ENCODE measurements at regions not wholly inside any gene's neighbourhood (a gene's known extent, or its start where the extent isn't known, plus 50 kb on each side); places are given as distances from the start of the nearest gene placed in this dataset.

- H3K23ac ChIP-seq (ENCODE audit: low read depth, low read length, poor library complexity) = no peak overlapping the region
- no CpG with 5 or more reads among the region's 6 CpGs for WGBS, 2 donors (ENCODE audit: extremely low coverage in 2 of 2, insufficient read length in 2 of 2, insufficient replicate concordance in 1 of 2)
- H3K18ac ChIP-seq (ENCODE audit: low read length) = no peak overlapping the region
- H2BK12ac ChIP-seq (ENCODE audit: low read length) = no peak overlapping the region
- H3K79me1 ChIP-seq (ENCODE audit: low read depth, low read length) = no peaks in the 10 kb centered on the region
- H2AFZ ChIP-seq (ENCODE audit: low read length) = no peak overlapping the region
- no peak overlapping the region for H4K91ac ChIP-seq (ENCODE audit: low read depth, low read length, poor library complexity)
- H3K4me3 ChIP-seq (ENCODE audit: low read length in 2 of 2) = no peak overlapping the region
- no peak overlapping the region for H3K14ac ChIP-seq (ENCODE audit: low read length)
- H2BK5ac ChIP-seq (ENCODE audit: low read length) = no peak overlapping the region
- H3K9ac ChIP-seq (ENCODE audit: low read depth, low read length, poor library complexity) = no peak overlapping the region
- H3K4ac ChIP-seq (ENCODE audit: low read length) = no peak overlapping the region
- no peaks in the 10 kb centered on the region for H3K4me1 ChIP-seq (ENCODE audit: control insufficient read depth in 2 of 2, insufficient read depth in 1 of 2, low read depth in 1 of 2, low read length in 2 of 2)
- H2AK5ac ChIP-seq (ENCODE audit: low read depth, low read length) = no peak overlapping the region
- no peak overlapping the region for H4K8ac ChIP-seq (ENCODE audit: low read depth, low read length)
- H3K9me3 ChIP-seq (replicated peaks in 1 of 2; ENCODE audit: control insufficient read depth in 2 of 2, insufficient read depth in 1 of 2, low read depth in 1 of 2, low read length in 2 of 2) = peaks cover 2 to 9% of the 10 kb centered on the region in 2 donors
- no peak overlapping the region for H3K4me2 ChIP-seq (ENCODE audit: insufficient read depth, low read length, poor library complexity, severe bottlenecking)
- H2BK15ac ChIP-seq (ENCODE audit: low read length) = no peak overlapping the region
- no peak for DNase-seq (ENCODE audit: low spot score)
- H3K36me3 ChIP-seq (replicated peaks in 1 of 2; ENCODE audit: control insufficient read depth in 2 of 2, insufficient read depth in 2 of 2, low read length in 2 of 2) = no peaks in the 10 kb centered on the region
- no peak overlapping the region for H2BK120ac ChIP-seq (ENCODE audit: low read depth, low read length)
- no peaks in the 10 kb centered on the region for H3K27me3 ChIP-seq (ENCODE audit: control insufficient read depth in 3 of 3, insufficient read depth in 3 of 3, low read depth in 1 of 3, low read length in 3 of 3)
- H3K27ac ChIP-seq (replicated peaks; ENCODE audit: low read length) = no peak overlapping the region
Measured at GRCh38 chr3:66827726-66828125, 170.4 kb upstream of the KBTBD8 start.

DNA sequence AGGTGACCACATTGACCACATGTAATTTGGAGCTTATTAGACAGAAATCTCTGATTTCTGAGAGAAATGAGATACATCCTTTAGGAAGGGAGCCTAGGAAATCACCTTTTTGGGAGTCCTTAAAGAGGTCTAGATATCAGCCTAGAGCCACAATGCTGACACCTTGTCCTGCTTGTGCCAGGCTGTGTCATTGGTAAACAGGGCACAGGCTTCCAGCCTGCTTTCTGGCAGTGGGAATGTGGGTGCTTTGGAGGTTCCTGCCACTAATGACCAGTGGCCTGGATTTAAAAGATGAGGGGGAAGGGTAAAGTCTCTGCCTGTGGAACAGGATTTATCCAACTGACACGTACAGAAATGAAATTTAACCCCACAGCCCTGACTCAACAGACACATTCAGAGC, 169.8 kb upstream of the KBTBD8 start:
- H3K9me3 ChIP-seq (replicated peaks in 1 of 2; ENCODE audit: control insufficient read depth in 2 of 2, insufficient read depth in 1 of 2, low read depth in 1 of 2, low read length in 2 of 2) = peaks cover 2 to 11% of the 10 kb centered on the region in 2 donors
- H3K23ac ChIP-seq (ENCODE audit: low read depth, low read length, poor library complexity) = no peak overlapping the region
- H2BK120ac ChIP-seq (ENCODE audit: low read depth, low read length) = no peak overlapping the region
- H3K79me1 ChIP-seq (ENCODE audit: low read depth, low read length) = no peaks in the 10 kb centered on the region
- H3K18ac ChIP-seq (ENCODE audit: low read length) = no peak overlapping the region
- no peak overlapping the region for H3K9ac ChIP-seq (ENCODE audit: low read depth, low read length, poor library complexity)
- H3K36me3 ChIP-seq (replicated peaks in 1 of 2; ENCODE audit: control insufficient read depth in 2 of 2, insufficient read depth in 2 of 2, low read length in 2 of 2) = no peaks in the 10 kb centered on the region
- no CpG with 5 or more reads among the region's 1 CpG for WGBS, 2 donors (ENCODE audit: extremely low coverage in 2 of 2, insufficient read length in 2 of 2, insufficient replicate concordance in 1 of 2)
- no peak overlapping the region for H3K4me3 ChIP-seq (ENCODE audit: low read length in 2 of 2)
- H2AK5ac ChIP-seq (ENCODE audit: low read depth, low read length) = no peak overlapping the region
- H2AFZ ChIP-seq (ENCODE audit: low read length) = no peak overlapping the region
- no peak overlapping the region for H2BK15ac ChIP-seq (ENCODE audit: low read length)
- no peak overlapping the region for H2BK5ac ChIP-seq (ENCODE audit: low read length)
- H3K14ac ChIP-seq (ENCODE audit: low read length) = no peak overlapping the region
- no peak overlapping the region for H3K27ac ChIP-seq (replicated peaks; ENCODE audit: low read length)
- no peak overlapping the region for H2BK12ac ChIP-seq (ENCODE audit: low read length)
- H4K91ac ChIP-seq (ENCODE audit: low read depth, low read length, poor library complexity) = no peak overlapping the region
- H4K8ac ChIP-seq (ENCODE audit: low read depth, low read length) = no peak overlapping the region
- no peak overlapping the region for H3K4ac ChIP-seq (ENCODE audit: low read length)
- no peak overlapping the region for H3K4me2 ChIP-seq (ENCODE audit: insufficient read depth, low read length, poor library complexity, severe bottlenecking)
- H3K27me3 ChIP-seq (ENCODE audit: control insufficient read depth in 3 of 3, insufficient read depth in 3 of 3, low read depth in 1 of 3, low read length in 3 of 3) = no peaks in the 10 kb centered on the region
- H3K4me1 ChIP-seq (ENCODE audit: control insufficient read depth in 2 of 2, insufficient read depth in 1 of 2, low read depth in 1 of 2, low read length in 2 of 2) = no peaks in the 10 kb centered on the region
- no peak for DNase-seq (ENCODE audit: low spot score)

DNA sequence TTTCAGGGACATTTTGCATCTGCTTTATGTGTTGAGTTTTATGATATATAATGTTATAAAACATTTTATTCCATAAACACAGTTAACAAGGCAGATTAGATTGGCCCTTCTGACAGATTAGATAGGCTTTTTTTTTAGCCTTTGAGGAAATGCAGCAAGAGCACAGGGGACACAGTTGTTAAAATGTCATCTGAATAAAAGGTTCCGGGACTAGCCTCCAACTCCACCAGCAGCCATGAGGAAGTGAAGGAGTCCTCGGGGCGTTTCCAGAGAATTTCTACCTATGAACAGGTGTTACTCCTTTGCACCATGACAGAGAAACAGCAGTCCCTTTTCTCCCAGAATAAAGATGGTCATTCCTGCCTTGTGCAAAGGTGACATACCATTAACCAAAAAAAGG, 167.8 kb upstream of the KBTBD8 start:
- H2BK15ac ChIP-seq (ENCODE audit: low read length) = no peak overlapping the region
- no peak overlapping the region for H3K4me2 ChIP-seq (ENCODE audit: insufficient read depth, low read length, poor library complexity, severe bottlenecking)
- no peaks in the 10 kb centered on the region for H3K36me3 ChIP-seq (replicated peaks in 1 of 2; ENCODE audit: control insufficient read depth in 2 of 2, insufficient read depth in 2 of 2, low read length in 2 of 2)
- no peak overlapping the region for H3K4me3 ChIP-seq (ENCODE audit: low read length in 2 of 2)
- no peaks in the 10 kb centered on the region for H3K27me3 ChIP-seq (ENCODE audit: control insufficient read depth in 3 of 3, insufficient read depth in 3 of 3, low read depth in 1 of 3, low read length in 3 of 3)
- H2BK5ac ChIP-seq (ENCODE audit: low read length) = no peak overlapping the region
- H4K8ac ChIP-seq (ENCODE audit: low read depth, low read length) = no peak overlapping the region
- H2AFZ ChIP-seq (ENCODE audit: low read length) = no peak overlapping the region
- H2BK120ac ChIP-seq (ENCODE audit: low read depth, low read length) = no peak overlapping the region
- H3K4me1 ChIP-seq (ENCODE audit: control insufficient read depth in 2 of 2, insufficient read depth in 1 of 2, low read depth in 1 of 2, low read length in 2 of 2) = no peaks in the 10 kb centered on the region
- H3K14ac ChIP-seq (ENCODE audit: low read length) = no peak overlapping the region
- H3K23ac ChIP-seq (ENCODE audit: low read depth, low read length, poor library complexity) = no peak overlapping the region
- no peak overlapping the region for H3K9ac ChIP-seq (ENCODE audit: low read depth, low read length, poor library complexity)
- H2BK12ac ChIP-seq (ENCODE audit: low read length) = no peak overlapping the region
- H3K18ac ChIP-seq (ENCODE audit: low read length) = no peak overlapping the region
- no peak for DNase-seq (ENCODE audit: low spot score)
- no peak overlapping the region for H2AK5ac ChIP-seq (ENCODE audit: low read depth, low read length)
- H3K79me1 ChIP-seq (ENCODE audit: low read depth, low read length) = no peaks in the 10 kb centered on the region
- no peak overlapping the region for H4K91ac ChIP-seq (ENCODE audit: low read depth, low read length, poor library complexity)
- H3K4ac ChIP-seq (ENCODE audit: low read length) = no peak overlapping the region
- H3K27ac ChIP-seq (replicated peaks; ENCODE audit: low read length) = no peak overlapping the region
- H3K9me3 ChIP-seq (replicated peaks in 1 of 2; ENCODE audit: control insufficient read depth in 2 of 2, insufficient read depth in 1 of 2, low read depth in 1 of 2, low read length in 2 of 2) = peaks cover 2 to 15% of the 10 kb centered on the region in 2 donors
- WGBS, 2 donors (ENCODE audit: extremely low coverage in 2 of 2, insufficient read length in 2 of 2, insufficient replicate concordance in 1 of 2) = no CpG with 5 or more reads among the region's 3 CpGs

GRCh38 chr3:66831931-66832330, 166.2 kb upstream of the KBTBD8 start:
- Histone ChIP-seq H3K18ac (ENCODE audit: low read length) (no peak overlapping the region), H3K4me1 (ENCODE audit: control insufficient read depth in 2 of 2, insufficient read depth in 1 of 2, low read depth in 1 of 2, low read length in 2 of 2) (no peaks in the 10 kb centered on the region), H4K8ac (ENCODE audit: low read depth, low read length) (no peak overlapping the region), H3K79me1 (ENCODE audit: low read depth, low read length) (no peaks in the 10 kb centered on the region), H3K27me3 (ENCODE audit: control insufficient read depth in 3 of 3, insufficient read depth in 3 of 3, low read depth in 1 of 3, low read length in 3 of 3) (no peaks in the 10 kb centered on the region), H3K4me3 (ENCODE audit: low read length in 2 of 2) (no peak overlapping the region), H2AK5ac (ENCODE audit: low read depth, low read length) (no peak overlapping the region), H3K36me3 (replicated peaks in 1 of 2; ENCODE audit: control insufficient read depth in 2 of 2, insufficient read depth in 2 of 2, low read length in 2 of 2) (no peaks in the 10 kb centered on the region), H2BK120ac (ENCODE audit: low read depth, low read length) (no peak overlapping the region), H3K14ac (ENCODE audit: low read length) (no peak overlapping the region), H4K91ac (ENCODE audit: low read depth, low read length, poor library complexity) (no peak overlapping the region), H2BK15ac (ENCODE audit: low read length) (no peak overlapping the region), H3K9me3 (replicated peaks in 1 of 2; ENCODE audit: control insufficient read depth in 2 of 2, insufficient read depth in 1 of 2, low read depth in 1 of 2, low read length in 2 of 2) (peaks cover 2 to 15% of the 10 kb centered on the region in 2 donors), H3K9ac (ENCODE audit: low read depth, low read length, poor library complexity) (no peak overlapping the region), H3K4ac (ENCODE audit: low read length) (no peak overlapping the region), H3K23ac (ENCODE audit: low read depth, low read length, poor library complexity) (no peak overlapping the region), H2BK12ac (ENCODE audit: low read length) (no peak overlapping the region), H3K4me2 (ENCODE audit: insufficient read depth, low read length, poor library complexity, severe bottlenecking) (no peak overlapping the region), H2BK5ac (ENCODE audit: low read length) (no peak overlapping the region), H3K27ac (replicated peaks; ENCODE audit: low read length) (no peak overlapping the region), H2AFZ (ENCODE audit: low read length) (no peak overlapping the region)
- WGBS, 2 donors (ENCODE audit: extremely low coverage in 2 of 2, insufficient read length in 2 of 2, insufficient replicate concordance in 1 of 2) = no CpG with 5 or more reads among the region's 1 CpG
- no peak for DNase-seq (ENCODE audit: low spot score)

Measured in neuronal stem cell (in vitro differentiated cells).